DOHH2 (cell line): ENCODE measurements at regions not wholly inside any gene's neighbourhood (a gene's known extent, or its start where the extent isn't known, plus 50 kb on each side); places are given as distances from the start of the nearest gene placed in this dataset.
A peak's percentile ranks its signal among the peaks of the same experiment; 100 is the strongest.

ENCODE experiments used
- H3F3A ChIP-seq: fragments of 200-600 bp; sonication (generic), shearing (Covaris generic); 2 replicates; pipeline ENCODE4 v1.6.0; 2016; ENCODE audit warnings: antibody characterized with exemption, mild to moderate bottlenecking; ENCODE audit not compliant: control insufficient read depth, insufficient read depth
- H3K27ac ChIP-seq: fragments of 200-600 bp; sonication (generic); 2 replicates; pipeline ENCODE4 v1.5.1; 2014; ENCODE audit warnings: low read depth, mild to moderate bottlenecking, low read length, moderate library complexity
- H3K27me3 ChIP-seq: fragments of 200-600 bp; sonication (generic); 2 replicates; pipeline ENCODE4 v1.6.1; 2014; ENCODE audit warnings: mild to moderate bottlenecking, low read length, mixed read lengths; ENCODE audit not compliant: control insufficient read depth
- H3K36me3 ChIP-seq: fragments of 200-600 bp; sonication (generic); 2 replicates; pipeline ENCODE4 v1.6.1; 2014; ENCODE audit warnings: mild to moderate bottlenecking, low read length, moderate library complexity, mixed read lengths; ENCODE audit not compliant: control insufficient read depth
- H3K4me1 ChIP-seq: fragments of 200-600 bp; sonication (generic); 2 replicates; pipeline ENCODE4 v1.6.1; 2014; ENCODE audit warnings: mild to moderate bottlenecking, low read length, mixed read lengths; ENCODE audit not compliant: control insufficient read depth
- H3K4me2 ChIP-seq: fragments of 200-600 bp; sonication (generic); 2 replicates; pipeline ENCODE4 v1.6.0; 2014; ENCODE audit warnings: mild to moderate bottlenecking, low read length, moderate library complexity
- H3K4me3 ChIP-seq: fragments of 200-600 bp; sonication (generic); 2 replicates; pipeline ENCODE4 v1.5.1; 2014; ENCODE audit warnings: mild to moderate bottlenecking, low read length, mixed read lengths
- H3K79me2 ChIP-seq: fragments of 200-600 bp; sonication (generic); 2 replicates; pipeline ENCODE4 v1.6.1; 2014; ENCODE audit warnings: mild to moderate bottlenecking, low read length, mixed read lengths; ENCODE audit not compliant: control insufficient read depth
- H3K9me2 ChIP-seq: fragments of 200-600 bp; sonication (generic); replicated peaks from 2 replicates; pipeline ENCODE4 v1.6.1; 2014; ENCODE audit warnings: mild to moderate bottlenecking, low read length, mixed read lengths; ENCODE audit not compliant: control insufficient read depth
- H3K9me3 ChIP-seq: fragments of 200-600 bp; sonication (generic); 2 replicates; pipeline ENCODE4 v1.6.1; 2014; ENCODE audit warnings: antibody characterized with exemption, low read length, mixed read lengths; ENCODE audit not compliant: control insufficient read depth, insufficient read depth
- H4K20me1 ChIP-seq: fragments of 200-600 bp; sonication (generic); 2 replicates; pipeline ENCODE4 v1.6.0; 2014; ENCODE audit warnings: low read depth, mild to moderate bottlenecking, antibody characterized with exemption, low read length, moderate library complexity; ENCODE audit not compliant: control insufficient read depth, insufficient read depth
- EZH2phosphoT487 ChIP-seq: fragments of 200-600 bp; sonication (generic); IDR thresholded peaks from 2 replicates; pipeline ENCODE4 v1.6.1; 2017; ENCODE audit warnings: borderline replicate concordance, mild to moderate bottlenecking, antibody characterized with exemption, low read length, moderate library complexity, mixed read lengths
- TF ChIP-seq, protein P1 (sequence below): fragments of 200-600 bp; sonication (generic); IDR thresholded peaks from one replicate; pipeline ENCODE4 v1.5.1; 2014; ENCODE audit warnings: antibody characterized with exemption, mild to moderate bottlenecking, low read depth, low read length; ENCODE audit not compliant: poor library complexity, severe bottlenecking

DNA sequence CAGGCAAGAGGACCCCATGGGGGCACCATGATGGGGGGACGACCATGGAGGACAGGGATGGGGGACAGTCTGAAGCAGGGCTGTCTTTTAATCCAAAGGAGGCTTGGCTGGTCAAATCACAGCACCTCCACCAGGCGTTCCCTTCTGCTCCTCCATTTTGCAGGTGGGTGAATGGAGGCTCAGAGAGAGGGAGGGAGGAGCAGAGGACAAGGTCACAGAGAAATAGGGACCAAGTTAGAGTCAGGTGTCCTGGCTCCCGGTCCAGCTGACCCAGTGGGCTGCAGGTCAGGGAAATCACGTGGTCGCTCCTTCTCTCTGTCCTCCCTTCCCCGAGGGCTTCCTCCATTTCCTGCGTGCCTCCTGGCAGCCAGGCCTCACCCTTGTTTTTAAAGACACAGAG is 156.4 kb upstream of the SMIM23 start:
- Histone ChIP-seq H3K9me3 (no peaks in the 10 kb centered on the region), H4K20me1 (no peaks in the 10 kb centered on the region), H3F3A (no peaks in the 10 kb centered on the region), H3K4me2 (no peak overlapping the region), H3K27me3 (peaks cover 5% of the 10 kb centered on the region; the same call in 1 of the 2 replicates), H3K79me2 (no peaks in the 10 kb centered on the region), H3K4me1 (peaks cover 9% of the 10 kb centered on the region), H3K4me3 (no peak overlapping the region), H3K9me2 (no peaks in the 10 kb centered on the region), H3K36me3 (no peaks in the 10 kb centered on the region), H3K27ac (no peak overlapping the region)
- TF ChIP-seq, protein P1, sequence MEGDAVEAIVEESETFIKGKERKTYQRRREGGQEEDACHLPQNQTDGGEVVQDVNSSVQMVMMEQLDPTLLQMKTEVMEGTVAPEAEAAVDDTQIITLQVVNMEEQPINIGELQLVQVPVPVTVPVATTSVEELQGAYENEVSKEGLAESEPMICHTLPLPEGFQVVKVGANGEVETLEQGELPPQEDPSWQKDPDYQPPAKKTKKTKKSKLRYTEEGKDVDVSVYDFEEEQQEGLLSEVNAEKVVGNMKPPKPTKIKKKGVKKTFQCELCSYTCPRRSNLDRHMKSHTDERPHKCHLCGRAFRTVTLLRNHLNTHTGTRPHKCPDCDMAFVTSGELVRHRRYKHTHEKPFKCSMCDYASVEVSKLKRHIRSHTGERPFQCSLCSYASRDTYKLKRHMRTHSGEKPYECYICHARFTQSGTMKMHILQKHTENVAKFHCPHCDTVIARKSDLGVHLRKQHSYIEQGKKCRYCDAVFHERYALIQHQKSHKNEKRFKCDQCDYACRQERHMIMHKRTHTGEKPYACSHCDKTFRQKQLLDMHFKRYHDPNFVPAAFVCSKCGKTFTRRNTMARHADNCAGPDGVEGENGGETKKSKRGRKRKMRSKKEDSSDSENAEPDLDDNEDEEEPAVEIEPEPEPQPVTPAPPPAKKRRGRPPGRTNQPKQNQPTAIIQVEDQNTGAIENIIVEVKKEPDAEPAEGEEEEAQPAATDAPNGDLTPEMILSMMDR = no peak
- no peak for TF ChIP-seq EZH2phosphoT487

DNA sequence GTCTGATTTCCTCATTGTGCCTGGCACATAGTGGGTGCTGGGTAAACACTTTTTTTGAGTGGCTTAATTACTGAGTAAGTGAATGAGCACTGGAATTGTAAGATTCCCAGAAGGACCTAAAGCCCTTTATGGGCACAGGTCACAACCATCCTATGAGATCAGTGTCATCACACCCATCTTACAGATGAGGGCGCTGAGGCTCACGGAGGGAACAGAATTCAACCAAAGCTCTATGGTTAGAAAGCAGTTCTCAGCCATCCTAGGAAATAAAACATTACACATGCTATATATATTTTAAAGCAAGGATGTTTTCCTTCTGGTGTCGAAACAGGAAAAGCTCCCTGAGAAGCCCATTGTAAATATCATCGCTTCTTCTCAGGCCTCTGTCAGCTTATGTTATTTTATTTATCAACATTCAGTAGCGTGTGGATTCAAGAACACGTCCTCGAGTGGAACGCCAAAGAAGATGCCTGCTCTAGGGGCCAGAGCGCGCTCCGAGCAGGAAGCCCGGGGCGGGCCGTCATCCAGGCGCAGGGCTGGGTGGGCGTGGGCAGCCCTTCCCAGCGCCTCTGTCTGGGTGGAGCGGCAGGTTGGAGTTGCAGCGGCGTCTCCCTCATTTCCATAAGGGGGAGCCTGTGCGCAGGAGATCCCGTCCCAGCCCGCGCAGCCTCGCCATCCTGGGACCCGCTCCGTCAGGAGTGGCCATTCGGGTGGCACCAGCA is 155.8 kb upstream of the SMIM23 start:
- no peaks in the 10 kb centered on the region for H3K9me3 ChIP-seq
- peaks cover 5% of the 10 kb centered on the region; the same call in 1 of the 2 replicates for H3K27me3 ChIP-seq
- H3K36me3 ChIP-seq = no peaks in the 10 kb centered on the region
- no peaks in the 10 kb centered on the region for H3K9me2 ChIP-seq
- TF ChIP-seq EZH2phosphoT487 = no peak
- TF ChIP-seq, protein P1 = peak; percentile 20
- no peaks in the 10 kb centered on the region for H3F3A ChIP-seq
- peaks cover 15% of the 10 kb centered on the region for H3K4me1 ChIP-seq
- no peak overlapping the region for H3K4me2 ChIP-seq
- no peak overlapping the region for H3K27ac ChIP-seq
- H3K4me3 ChIP-seq = no peak overlapping the region
- H4K20me1 ChIP-seq = no peaks in the 10 kb centered on the region
- H3K79me2 ChIP-seq = no peaks in the 10 kb centered on the region

DNA sequence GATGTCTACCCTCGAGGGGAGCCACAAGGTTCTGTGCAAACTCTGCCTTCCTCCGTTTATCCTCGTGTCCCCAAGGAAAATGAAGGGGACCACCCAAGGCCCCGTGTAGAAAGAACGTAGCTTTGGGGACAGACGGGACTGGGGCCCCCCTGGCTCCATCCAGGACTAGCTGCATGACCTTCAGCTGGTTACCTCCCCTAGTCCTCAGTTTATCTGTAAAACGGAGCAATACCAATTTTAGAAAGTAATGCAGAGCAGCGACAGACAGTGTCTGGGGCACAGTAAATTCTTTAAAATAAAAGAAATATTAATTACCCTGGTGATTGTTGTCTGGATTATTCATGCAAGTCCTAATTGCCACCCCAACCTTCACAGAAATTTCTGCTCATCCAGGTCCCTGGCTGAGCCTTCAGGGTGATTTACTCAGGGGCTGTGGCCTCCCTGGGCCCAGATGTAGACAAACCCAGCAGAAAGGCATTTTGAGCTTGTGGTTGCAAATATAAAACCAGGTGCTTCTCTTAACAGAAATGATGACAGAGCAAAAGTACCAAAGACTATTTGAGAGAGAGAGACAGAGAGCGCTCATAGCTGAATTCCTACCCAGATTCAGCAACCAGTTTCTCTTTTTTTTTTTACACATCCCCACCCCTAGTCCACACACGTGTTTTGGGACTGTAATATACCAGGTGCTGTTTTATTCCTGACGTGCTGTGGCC is 155.1 kb upstream of the SMIM23 start:
- Histone ChIP-seq H3K9me2 (no peaks in the 10 kb centered on the region), H4K20me1 (no peaks in the 10 kb centered on the region), H3K4me2 (no peak overlapping the region), H3K79me2 (no peaks in the 10 kb centered on the region), H3K4me1 (peaks cover 15% of the 10 kb centered on the region), H3K4me3 (no peak overlapping the region), H3F3A (no peaks in the 10 kb centered on the region), H3K9me3 (no peaks in the 10 kb centered on the region), H3K27me3 (peaks cover 5% of the 10 kb centered on the region; the same call in 1 of the 2 replicates), H3K36me3 (no peaks in the 10 kb centered on the region), H3K27ac (no peak overlapping the region)
- TF ChIP-seq EZH2phosphoT487 = no peak
- TF ChIP-seq, protein P1 = no peak
